ENCODE measurements at regions not wholly inside any gene's neighbourhood (a gene's known extent, or its start where the extent isn't known, plus 50 kb on each side); places are given as distances from the start of the nearest gene placed in this dataset.

DNA sequence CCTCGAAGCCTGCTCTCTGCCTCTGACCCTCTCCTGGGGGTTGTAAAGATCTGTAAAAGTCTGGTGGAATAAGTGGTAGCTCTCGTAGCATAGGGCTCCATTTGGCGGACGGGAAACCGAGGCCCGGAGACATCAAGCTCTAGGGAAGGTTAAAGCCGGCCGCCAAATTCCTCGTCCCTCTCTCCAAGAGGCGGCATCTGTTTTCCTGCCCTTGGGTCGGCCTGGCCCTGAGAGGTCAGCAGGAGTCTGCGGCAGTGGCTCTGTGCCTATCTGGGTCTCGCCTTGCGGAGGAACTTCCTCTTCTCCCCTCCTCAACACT lies 72.4 kb downstream of the TEX51 start:
- Histone ChIP-seq H2AFZ (ENCODE audit: low read length) (no peak overlapping the region), H3K9ac (ENCODE audit: low read length) (no peak overlapping the region), H3K36me3 (ENCODE audit: insufficient read depth, low read length) (no peaks in the 10 kb centered on the region), H3K4me2 (ENCODE audit: low read length) (no peak overlapping the region), H3K79me2 (ENCODE audit: insufficient read depth, low read length) (no peaks in the 10 kb centered on the region), H3K27me3 (ENCODE audit: insufficient read depth, low read length) (no peaks in the 10 kb centered on the region), H3K9me3 (ENCODE audit: low read length) (no peaks in the 10 kb centered on the region), H3K4me1 (ENCODE audit: insufficient read depth, low read length, severe bottlenecking) (no peaks in the 10 kb centered on the region), H4K20me1 (ENCODE audit: insufficient read depth, low read length) (no peaks in the 10 kb centered on the region), H3K9me2 (ENCODE audit: low read depth, low read length) (no peaks in the 10 kb centered on the region), H3K4me3 (ENCODE audit: low read depth, low read length, poor library complexity, severe bottlenecking) (no peak overlapping the region), H3F3A (ENCODE audit: insufficient read depth, low read length) (no peaks in the 10 kb centered on the region), H3K27ac (ENCODE audit: low read depth, low read length, poor library complexity, severe bottlenecking) (no peak overlapping the region)
- no peak for TF ChIP-seq EZH2 (IDR thresholded peaks at IDR 0.05; ENCODE audit: borderline replicate concordance, low read length)
- TF ChIP-seq, protein P1, sequence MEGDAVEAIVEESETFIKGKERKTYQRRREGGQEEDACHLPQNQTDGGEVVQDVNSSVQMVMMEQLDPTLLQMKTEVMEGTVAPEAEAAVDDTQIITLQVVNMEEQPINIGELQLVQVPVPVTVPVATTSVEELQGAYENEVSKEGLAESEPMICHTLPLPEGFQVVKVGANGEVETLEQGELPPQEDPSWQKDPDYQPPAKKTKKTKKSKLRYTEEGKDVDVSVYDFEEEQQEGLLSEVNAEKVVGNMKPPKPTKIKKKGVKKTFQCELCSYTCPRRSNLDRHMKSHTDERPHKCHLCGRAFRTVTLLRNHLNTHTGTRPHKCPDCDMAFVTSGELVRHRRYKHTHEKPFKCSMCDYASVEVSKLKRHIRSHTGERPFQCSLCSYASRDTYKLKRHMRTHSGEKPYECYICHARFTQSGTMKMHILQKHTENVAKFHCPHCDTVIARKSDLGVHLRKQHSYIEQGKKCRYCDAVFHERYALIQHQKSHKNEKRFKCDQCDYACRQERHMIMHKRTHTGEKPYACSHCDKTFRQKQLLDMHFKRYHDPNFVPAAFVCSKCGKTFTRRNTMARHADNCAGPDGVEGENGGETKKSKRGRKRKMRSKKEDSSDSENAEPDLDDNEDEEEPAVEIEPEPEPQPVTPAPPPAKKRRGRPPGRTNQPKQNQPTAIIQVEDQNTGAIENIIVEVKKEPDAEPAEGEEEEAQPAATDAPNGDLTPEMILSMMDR (IDR thresholded peaks at IDR 0.05; ENCODE audit: low read length), result no peak

DNA sequence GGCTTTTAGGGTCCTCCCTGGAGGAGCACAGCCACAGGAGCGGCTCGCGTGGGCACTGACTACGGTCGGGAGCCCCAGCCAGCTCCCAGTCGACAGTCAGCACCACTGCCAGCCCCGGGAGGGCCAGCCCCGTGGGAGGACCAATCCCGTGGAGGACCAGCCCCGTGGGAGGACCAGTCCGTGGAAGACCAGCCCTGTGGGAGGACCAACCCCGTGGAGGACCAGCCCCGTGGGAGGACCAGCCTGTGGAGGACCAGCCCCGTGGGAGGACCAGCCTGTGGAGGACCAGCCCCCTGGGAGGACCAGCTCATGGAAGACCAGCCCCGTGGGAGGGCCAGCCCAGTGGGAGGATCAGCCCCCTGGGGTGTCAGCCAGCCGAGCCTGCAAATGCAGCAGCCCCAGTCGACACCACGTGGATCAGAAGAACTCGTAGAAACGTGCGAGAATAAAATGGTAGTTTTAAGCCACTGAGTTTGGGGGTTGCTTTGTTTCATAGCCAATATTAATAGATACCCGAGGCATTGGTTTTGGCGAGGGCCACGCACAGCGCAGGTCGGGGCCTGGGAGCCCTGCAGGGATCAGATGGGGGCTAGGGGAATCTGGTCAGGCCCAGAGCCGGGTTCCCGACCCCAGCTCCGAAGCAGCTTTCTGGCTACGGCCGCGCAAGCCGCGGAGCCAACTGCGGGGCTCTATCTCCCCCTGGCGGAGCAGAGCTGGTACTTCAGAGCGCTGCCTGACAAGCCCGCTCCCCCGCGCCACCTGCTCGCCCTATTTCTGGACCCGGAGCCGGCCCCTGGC lies 73.0 kb downstream of the TEX51 start:
- Histone ChIP-seq H3K4me3 (ENCODE audit: low read depth, low read length, poor library complexity, severe bottlenecking) (no peak overlapping the region), H3K27ac (ENCODE audit: low read depth, low read length, poor library complexity, severe bottlenecking) (no peak overlapping the region), H3F3A (ENCODE audit: insufficient read depth, low read length) (no peaks in the 10 kb centered on the region), H3K79me2 (ENCODE audit: insufficient read depth, low read length) (no peaks in the 10 kb centered on the region), H3K9ac (ENCODE audit: low read length) (no peak overlapping the region), H3K9me3 (ENCODE audit: low read length) (no peaks in the 10 kb centered on the region), H3K4me2 (ENCODE audit: low read length) (no peak overlapping the region), H4K20me1 (ENCODE audit: insufficient read depth, low read length) (no peaks in the 10 kb centered on the region), H3K4me1 (ENCODE audit: insufficient read depth, low read length, severe bottlenecking) (no peaks in the 10 kb centered on the region), H3K27me3 (ENCODE audit: insufficient read depth, low read length) (no peaks in the 10 kb centered on the region), H2AFZ (ENCODE audit: low read length) (no peak overlapping the region), H3K9me2 (ENCODE audit: low read depth, low read length) (no peaks in the 10 kb centered on the region), H3K36me3 (ENCODE audit: insufficient read depth, low read length) (no peaks in the 10 kb centered on the region)
- TF ChIP-seq, protein P1 (IDR thresholded peaks at IDR 0.05; ENCODE audit: low read length), result peak; percentile 83
- no peak for TF ChIP-seq EZH2 (IDR thresholded peaks at IDR 0.05; ENCODE audit: borderline replicate concordance, low read length)

DNA sequence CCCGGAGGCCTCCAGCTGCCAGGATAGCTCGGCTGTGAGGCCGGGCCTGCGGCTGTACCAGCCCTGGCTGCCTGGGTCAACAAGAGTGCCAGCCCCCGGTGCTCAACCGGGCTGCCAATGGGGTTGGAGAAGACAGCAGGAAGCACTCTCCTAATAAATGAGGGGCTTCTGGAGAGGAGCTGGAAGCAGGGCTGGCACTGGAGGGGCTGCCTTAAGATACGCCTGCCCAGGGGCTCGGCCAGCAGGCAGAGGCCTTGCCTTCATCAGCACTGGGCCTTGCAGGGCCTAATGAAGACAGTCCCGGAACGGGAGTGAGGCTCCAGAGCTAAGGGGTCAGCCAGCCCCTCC lies 73.6 kb downstream of the TEX51 start:
- Histone ChIP-seq H3K79me2 (ENCODE audit: insufficient read depth, low read length) (no peaks in the 10 kb centered on the region), H4K20me1 (ENCODE audit: insufficient read depth, low read length) (no peaks in the 10 kb centered on the region), H3K9me3 (ENCODE audit: low read length) (no peaks in the 10 kb centered on the region), H3K27me3 (ENCODE audit: insufficient read depth, low read length) (no peaks in the 10 kb centered on the region), H3K4me2 (ENCODE audit: low read length) (no peak overlapping the region), H3K4me1 (ENCODE audit: insufficient read depth, low read length, severe bottlenecking) (no peaks in the 10 kb centered on the region), H3K4me3 (ENCODE audit: low read depth, low read length, poor library complexity, severe bottlenecking) (no peak overlapping the region), H3K27ac (ENCODE audit: low read depth, low read length, poor library complexity, severe bottlenecking) (no peak overlapping the region), H3F3A (ENCODE audit: insufficient read depth, low read length) (no peaks in the 10 kb centered on the region), H2AFZ (ENCODE audit: low read length) (no peak overlapping the region), H3K9ac (ENCODE audit: low read length) (no peak overlapping the region), H3K9me2 (ENCODE audit: low read depth, low read length) (no peaks in the 10 kb centered on the region), H3K36me3 (ENCODE audit: insufficient read depth, low read length) (no peaks in the 10 kb centered on the region)
- TF ChIP-seq, protein P1 (IDR thresholded peaks at IDR 0.05; ENCODE audit: low read length), result no peak; the same call in 1 of the 2 replicates
- no peak for TF ChIP-seq EZH2 (IDR thresholded peaks at IDR 0.05; ENCODE audit: borderline replicate concordance, low read length)
